Activated CD8-positive, alpha-beta memory T cell treated with anti-CD3 and anti-CD28 coated beads, Interleukin-2, amount 50 U/mL, for 48 hours (primary cell): ENCODE measurements at regions not wholly inside any gene's neighbourhood (a gene's known extent, or its start where the extent isn't known, plus 50 kb on each side); places are given as distances from the start of the nearest gene placed in this dataset.
"Not testable (repeated sequence)": the region's sequence is repeated elsewhere in the genome, so short reads cannot be mapped to it uniquely, and the experiment has no call there.

Source experiments
- DNase-seq: peaks from one replicate; pipeline ENCODE4 v3.0.0-alpha.2; 2020

DNA sequence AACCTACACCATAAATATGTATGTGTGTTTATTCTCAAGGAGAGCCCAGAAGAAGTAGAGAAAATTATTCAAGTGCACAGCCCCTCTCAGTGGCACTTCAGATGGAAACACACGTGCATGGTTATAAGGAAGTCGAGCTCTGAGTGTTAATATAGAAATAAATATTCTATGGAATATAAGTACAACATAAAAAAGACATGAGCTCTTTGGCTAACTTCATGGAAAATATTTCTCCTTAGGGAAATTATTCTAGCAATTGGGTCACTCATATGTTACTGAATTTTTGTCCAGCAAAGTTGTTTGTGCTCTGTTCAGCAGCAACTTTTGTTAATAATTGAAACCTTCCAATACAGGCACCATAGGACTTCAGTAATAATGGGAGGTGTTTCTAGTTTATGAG is 939.0 kb downstream of the LRFN5 start:
- DNase-seq = no peak

DNA sequence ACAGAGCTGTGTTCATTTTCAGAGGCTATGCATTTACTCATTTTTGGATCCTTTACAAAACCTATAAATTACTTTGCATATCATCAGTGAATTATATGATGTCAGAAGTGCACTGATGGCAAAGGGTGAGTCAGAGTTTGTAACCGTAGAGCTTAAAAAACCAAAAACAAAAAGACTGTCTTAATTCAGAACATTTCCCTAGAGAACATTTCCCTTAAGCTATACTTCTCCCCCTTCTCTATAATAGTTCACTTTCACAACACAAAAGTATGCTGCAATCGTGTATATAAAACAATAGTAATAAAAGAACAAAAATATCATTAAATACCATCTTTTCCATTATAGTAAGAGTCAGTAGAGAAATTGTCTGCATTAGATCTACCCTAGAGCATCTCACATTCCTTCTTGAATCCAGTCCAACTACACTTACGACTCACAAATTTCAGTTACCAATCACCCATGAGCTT is 934.9 kb downstream of the LRFN5 start:
- no peak for DNase-seq

- no peak for DNase-seq
Measured at GRCh38 chr14:42535397-42535796, 928.7 kb downstream of the LRFN5 start.

DNA sequence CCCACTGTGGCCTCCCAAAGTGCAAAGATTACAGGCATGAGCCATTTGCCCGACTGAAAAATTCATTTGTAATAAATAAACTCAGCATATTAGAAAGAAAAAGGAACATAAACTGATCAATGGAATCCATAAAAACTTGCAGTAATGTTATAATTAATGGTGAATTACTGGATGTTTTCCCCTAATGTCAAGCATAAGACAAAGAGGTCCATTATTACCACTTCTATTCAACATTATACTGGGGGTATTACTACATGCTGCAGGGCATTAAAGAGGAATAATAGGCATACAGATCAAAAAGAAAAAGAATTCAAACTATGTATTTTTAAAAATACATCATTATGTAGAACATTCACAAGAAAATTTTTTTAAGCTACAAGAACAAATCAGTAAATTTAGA is 926.8 kb downstream of the LRFN5 start:
- no peak for DNase-seq

DNA sequence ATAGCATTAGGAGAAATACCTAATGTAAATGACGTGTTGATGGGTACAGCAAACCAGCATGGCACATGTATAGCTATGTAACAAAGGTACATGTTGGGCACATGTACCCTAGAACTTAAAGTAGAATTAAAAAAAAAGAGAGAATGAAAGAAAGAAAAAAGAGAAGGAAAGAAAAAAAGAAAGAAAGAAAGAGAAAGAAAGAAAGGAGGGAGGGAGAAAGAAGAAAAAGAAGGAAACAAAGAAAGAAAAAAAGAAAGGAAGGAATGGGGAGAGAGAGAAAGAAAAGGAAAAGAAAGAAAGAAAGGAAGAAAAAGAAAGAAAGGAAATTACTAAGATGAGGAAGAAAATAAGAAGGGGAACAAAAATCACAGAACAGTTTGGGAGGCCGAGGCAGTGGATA is 925.5 kb downstream of the LRFN5 start:
- no peak for DNase-seq

DNA sequence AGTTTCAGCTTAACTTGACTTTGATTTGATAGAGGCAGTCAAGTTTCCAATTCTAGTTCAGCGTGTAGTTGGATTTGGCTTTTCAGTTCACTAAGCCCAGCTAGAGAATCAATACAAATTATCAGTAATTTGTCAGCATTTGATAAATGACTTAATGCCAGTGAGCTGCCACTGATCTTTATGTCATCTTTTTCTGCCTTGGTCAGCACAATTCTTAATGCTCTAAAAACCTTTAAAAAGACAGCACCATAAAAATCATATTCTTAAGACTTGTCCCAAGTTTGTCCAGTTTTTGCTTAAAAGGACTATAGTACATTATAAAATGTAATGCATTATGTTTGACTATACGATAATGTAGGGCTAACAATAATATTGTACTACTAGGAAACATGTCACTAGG is 920.5 kb downstream of the LRFN5 start:
- DNase-seq = no peak

GRCh38 chr14:42523666-42524065 is 917.0 kb downstream of the LRFN5 start:
- DNase-seq = no peak

GRCh38 chr14:42517806-42518500 is 911.3 kb downstream of the LRFN5 start:
- no peak for DNase-seq

- no peak for DNase-seq
Measured at GRCh38 chr14:42513837-42514236, 907.2 kb downstream of the LRFN5 start.

- no peak for DNase-seq
Measured at GRCh38 chr14:42510071-42510470, 903.4 kb downstream of the LRFN5 start.

- no peak for DNase-seq
Measured at GRCh38 chr14:42508209-42508946, 901.7 kb downstream of the LRFN5 start.

DNA sequence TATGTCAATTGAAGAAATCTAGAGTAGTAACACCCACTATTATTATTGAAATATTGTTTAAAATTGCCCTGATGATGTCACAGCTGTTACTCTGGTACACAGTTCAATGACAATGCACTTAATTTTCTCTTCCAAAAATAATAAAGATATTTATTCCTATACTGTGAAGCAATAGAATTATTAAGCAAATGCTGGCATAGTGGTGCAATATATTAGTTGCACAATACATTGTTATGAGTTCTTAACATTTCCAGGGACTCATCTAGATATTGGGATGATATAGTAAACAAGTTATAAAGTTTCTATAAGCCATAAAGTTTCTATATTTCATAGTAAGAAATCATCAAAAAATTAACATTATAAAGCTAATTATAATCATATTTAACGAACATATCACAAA is 897.8 kb downstream of the LRFN5 start:
- DNase-seq = no peak

DNA sequence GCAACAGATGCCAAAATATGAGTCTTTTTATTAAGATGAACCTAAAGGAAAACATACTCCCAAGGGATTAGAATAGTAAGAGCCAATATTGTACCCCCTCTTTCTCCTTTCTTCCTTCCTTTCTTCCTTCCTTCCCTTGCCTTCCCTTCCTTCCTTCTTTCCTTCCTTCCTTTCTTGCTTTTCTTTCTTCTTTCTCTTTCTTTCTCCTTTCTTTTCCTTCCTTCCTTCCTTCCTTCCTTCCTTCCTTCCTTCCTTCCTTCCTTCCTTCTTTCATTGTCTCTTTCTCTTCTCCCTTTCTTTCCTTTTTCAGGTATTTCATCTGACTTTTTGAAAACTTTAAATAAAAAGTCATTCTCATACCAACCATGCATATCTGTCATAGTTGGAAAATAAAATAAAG is 892.5 kb downstream of the LRFN5 start:
- no peak for DNase-seq

- no peak for DNase-seq
Measured at GRCh38 chr14:42490536-42490935, 883.9 kb downstream of the LRFN5 start.

GRCh38 chr14:42488965-42489364 is 882.3 kb downstream of the LRFN5 start:
- DNase-seq = no peak

GRCh38 chr14:42482345-42482971 is 875.8 kb downstream of the LRFN5 start:
- DNase-seq = not testable (repeated sequence)

DNA sequence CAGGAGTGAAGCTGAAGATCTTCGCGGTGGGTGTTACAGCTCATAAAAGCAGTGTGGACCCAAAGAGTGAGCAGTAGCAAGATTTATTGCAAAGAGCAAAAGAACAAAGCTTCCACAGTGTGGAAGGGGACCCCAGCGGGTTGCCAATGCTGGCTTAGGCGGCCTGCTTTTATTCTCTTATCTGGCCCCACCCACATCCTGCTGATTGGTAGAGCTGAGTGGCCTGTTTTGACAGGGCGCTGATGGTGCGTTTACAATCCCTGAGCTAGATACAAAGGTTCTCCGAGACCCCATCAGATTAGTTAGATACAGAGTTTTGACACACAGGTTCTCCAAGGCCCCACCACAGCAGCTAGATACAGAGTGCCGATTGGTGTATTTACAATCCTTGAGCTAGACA is 875.0 kb downstream of the LRFN5 start:
- DNase-seq = not testable (repeated sequence)

DNA sequence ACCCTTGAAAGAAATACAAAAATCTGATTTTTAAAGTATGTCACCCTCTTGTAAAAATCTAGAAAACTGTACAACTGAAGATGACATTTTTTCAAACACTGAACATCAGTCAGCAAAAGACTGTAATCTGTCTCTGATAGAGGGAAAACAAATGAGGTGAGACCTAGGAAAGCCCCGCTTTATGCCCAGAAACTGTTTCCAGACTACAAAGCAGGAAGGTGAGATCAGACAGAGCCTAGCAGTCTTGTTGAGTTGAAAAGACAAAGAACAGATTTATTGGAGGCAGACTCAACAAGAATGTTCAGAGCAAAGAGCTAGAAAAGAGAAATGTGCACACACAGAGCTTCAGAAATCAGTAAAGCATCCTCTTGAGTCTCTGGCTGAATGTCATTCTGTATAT is 873.6 kb downstream of the LRFN5 start:
- no peak for DNase-seq

DNA sequence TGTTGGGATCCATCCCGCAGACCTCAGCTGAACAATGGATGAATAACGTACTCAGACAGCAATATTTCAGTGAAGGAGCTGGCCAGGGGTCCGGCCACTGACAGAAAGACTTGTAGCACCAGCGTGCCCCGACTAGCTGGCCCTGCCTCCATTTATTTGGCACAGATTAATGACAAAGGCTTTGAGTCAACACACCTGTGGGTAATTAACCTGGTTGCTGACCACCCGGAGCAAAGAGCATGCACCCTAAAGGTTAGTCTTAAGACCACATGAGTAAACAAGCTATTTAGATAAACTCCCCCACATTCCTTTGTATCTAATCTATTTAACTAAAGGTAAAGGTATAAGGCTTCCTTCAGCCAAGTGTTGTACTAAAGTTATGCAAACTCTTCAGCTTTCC is 868.6 kb downstream of the LRFN5 start:
- no peak for DNase-seq

- no peak for DNase-seq
Measured at GRCh38 chr14:42470427-42470719, 863.7 kb downstream of the LRFN5 start.

DNA sequence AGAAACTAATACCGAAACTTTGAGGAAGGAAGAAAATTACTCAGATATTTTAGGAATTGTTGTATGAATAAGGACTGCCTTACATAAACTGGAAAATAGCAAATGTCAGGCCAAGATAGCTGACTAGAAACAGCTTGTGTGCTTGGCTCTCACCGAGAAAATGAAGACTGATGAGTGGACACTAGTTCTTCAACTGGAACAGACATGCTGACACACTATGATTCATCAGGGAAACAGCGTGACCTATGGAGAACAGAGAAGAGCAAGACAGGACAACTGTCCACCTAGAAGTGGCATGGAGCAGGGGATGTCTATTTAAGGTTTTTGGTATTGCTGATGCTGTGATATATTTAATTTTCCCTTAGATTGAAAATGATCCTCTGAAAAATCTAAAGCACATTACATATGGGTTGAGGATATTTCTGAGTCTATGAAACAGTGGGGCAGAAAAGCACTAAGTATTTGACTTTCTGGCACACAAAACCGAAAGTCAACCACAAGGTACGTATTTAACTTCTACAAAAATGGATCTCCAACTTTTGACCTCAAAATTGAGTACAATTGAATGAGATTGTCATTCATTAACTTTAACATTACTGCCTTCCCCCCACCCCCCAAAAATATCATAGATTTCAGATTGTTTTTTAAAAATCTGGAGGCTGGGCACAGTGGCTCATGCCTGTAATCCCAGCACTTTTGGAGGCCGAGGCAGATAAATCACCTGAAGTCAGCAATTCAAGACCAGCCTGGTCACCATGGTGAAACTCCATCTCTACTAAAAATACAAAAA is 863.2 kb downstream of the LRFN5 start:
- no peak for DNase-seq

DNA sequence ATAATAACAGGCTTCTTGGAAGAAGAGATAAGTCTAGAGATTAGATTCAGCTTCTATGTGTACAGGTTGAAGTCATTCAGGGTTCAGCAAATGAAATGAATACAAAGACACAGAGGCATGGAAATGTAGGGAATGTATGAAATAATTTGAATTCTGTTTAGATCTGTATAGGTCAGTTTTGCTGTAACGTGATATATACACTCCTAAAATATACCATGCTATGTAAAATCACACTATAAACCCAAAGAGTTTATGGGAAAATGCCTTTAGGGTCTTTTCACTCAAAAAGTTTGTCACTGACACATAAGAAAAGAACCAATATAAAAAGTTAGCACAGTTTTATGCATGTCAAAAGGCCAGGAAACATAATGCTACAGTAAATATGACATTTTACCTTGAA is 854.0 kb downstream of the LRFN5 start:
- no peak for DNase-seq

GRCh38 chr14:42459171-42459685 is 852.6 kb downstream of the LRFN5 start:
- no peak for DNase-seq
